ENCODE measurements at regions not wholly inside any gene's neighbourhood (a gene's known extent, or its start where the extent isn't known, plus 50 kb on each side); places are given as distances from the start of the nearest gene placed in this dataset.

DNA sequence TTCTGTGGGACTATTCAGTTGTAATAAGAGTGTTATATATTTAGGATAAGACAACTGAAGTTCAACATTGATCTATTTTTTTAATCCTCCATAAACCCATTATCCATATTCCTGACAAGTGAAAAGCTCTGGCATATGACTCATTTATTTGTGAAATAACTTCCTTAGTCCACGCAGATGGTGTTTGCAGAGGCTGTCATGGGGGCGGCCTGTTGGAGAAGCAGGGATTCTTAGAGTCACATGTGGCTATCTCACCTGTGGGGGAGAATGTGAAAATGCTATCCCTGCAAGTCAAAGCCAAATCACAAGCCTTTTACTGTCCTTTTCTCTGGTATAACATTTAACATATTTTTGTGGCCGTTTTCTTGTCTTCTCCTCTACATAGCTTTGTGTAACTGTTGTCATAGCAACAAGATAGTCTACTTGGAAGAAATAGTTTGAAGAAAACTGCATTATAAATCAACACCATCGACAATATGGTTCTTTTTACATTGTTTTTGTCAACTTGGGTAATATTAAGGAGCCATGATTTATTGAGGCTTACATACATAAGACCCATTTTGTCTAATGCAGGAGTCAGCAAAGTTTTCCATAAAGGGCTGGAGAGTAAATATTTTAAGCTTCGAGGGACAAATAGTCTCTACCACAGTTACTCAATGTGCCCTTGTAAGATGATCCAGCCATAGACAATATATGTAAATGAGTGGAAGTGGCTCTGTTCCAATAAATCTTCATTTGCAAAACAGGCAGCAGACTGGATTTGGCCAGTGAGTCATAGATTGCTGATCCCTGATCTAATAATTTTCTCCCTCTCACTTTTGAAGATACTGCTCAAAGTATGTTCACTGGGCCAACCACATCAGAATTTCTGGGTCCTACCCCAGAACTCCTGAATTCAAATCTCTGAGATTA is 395.0 kb downstream of the DTHD1 start:
- TF ChIP-seq EZH2 (IDR thresholded peaks at IDR 0.05; ENCODE audit: insufficient read depth, low read length) = no peak
- TF ChIP-seq CTCF (IDR thresholded peaks at IDR 0.05; ENCODE audit: insufficient read depth, low read depth, low read length) = no peak
- Histone ChIP-seq H3K4me3 (ENCODE audit: insufficient read depth, low read depth, low read length) (no peak overlapping the region), H3K27me3 (ENCODE audit: insufficient read depth, low read length) (no peaks in the 10 kb centered on the region), H2AFZ (ENCODE audit: low read depth, low read length) (no peak overlapping the region), H3K9ac (ENCODE audit: low read length) (no peak overlapping the region), H4K20me1 (ENCODE audit: insufficient read depth, low read length) (no peaks in the 10 kb centered on the region), H3K27ac (ENCODE audit: low read depth, low read length) (no peak overlapping the region), H3K36me3 (ENCODE audit: insufficient read depth, low read length) (no peaks in the 10 kb centered on the region), H3K9me3 (ENCODE audit: insufficient read depth, low read depth, low read length) (no peaks in the 10 kb centered on the region), H3K79me2 (ENCODE audit: insufficient read depth, low read length) (no peaks in the 10 kb centered on the region), H3K4me1 (ENCODE audit: insufficient read depth, low read length) (no peaks in the 10 kb centered on the region), H3K4me2 (ENCODE audit: low read length) (no peak overlapping the region)
- no peak overlapping the region for H3K4me3 Mint-ChIP-seq (ENCODE audit: unreplicated experiment)
- H3K27me3 Mint-ChIP-seq (ENCODE audit: low read depth, unreplicated experiment) = no peaks in the 10 kb centered on the region
- peak overlapping the region; percentile 41 for H3K27ac Mint-ChIP-seq (ENCODE audit: unreplicated experiment)
- no peaks in the 10 kb centered on the region for H3K9me3 Mint-ChIP-seq (ENCODE audit: unreplicated experiment)
- no peak for FAIRE-seq
- H3K36me3 Mint-ChIP-seq (ENCODE audit: low read depth, unreplicated experiment) = no peaks in the 10 kb centered on the region
- no peak for DNase-seq (ENCODE audit: low read depth)
- peaks cover 11% of the 10 kb centered on the region for H3K4me1 Mint-ChIP-seq (ENCODE audit: low read depth, unreplicated experiment)

- FAIRE-seq (no peak), DNase-seq (ENCODE audit: low read depth) (no peak)
- Mint-ChIP-seq H3K4me1 (ENCODE audit: low read depth, unreplicated experiment) (peaks cover 11% of the 10 kb centered on the region), H3K4me3 (ENCODE audit: unreplicated experiment) (no peak overlapping the region), H3K9me3 (ENCODE audit: unreplicated experiment) (no peaks in the 10 kb centered on the region), H3K27ac (ENCODE audit: unreplicated experiment) (peak overlapping the region; percentile 41), H3K27me3 (ENCODE audit: low read depth, unreplicated experiment) (no peaks in the 10 kb centered on the region), H3K36me3 (ENCODE audit: low read depth, unreplicated experiment) (no peaks in the 10 kb centered on the region)
- H3K9me3 ChIP-seq (ENCODE audit: insufficient read depth, low read depth, low read length) = no peaks in the 10 kb centered on the region
- no peaks in the 10 kb centered on the region for H4K20me1 ChIP-seq (ENCODE audit: insufficient read depth, low read length)
- no peak overlapping the region for H3K4me3 ChIP-seq (ENCODE audit: insufficient read depth, low read depth, low read length)
- no peak overlapping the region for H3K4me2 ChIP-seq (ENCODE audit: low read length)
- H3K4me1 ChIP-seq (ENCODE audit: insufficient read depth, low read length) = no peaks in the 10 kb centered on the region
- H3K79me2 ChIP-seq (ENCODE audit: insufficient read depth, low read length) = no peaks in the 10 kb centered on the region
- TF ChIP-seq CTCF (IDR thresholded peaks at IDR 0.05; ENCODE audit: insufficient read depth, low read depth, low read length) = no peak
- no peak for TF ChIP-seq EZH2 (IDR thresholded peaks at IDR 0.05; ENCODE audit: insufficient read depth, low read length)
- no peak overlapping the region for H3K27ac ChIP-seq (ENCODE audit: low read depth, low read length)
- H3K36me3 ChIP-seq (ENCODE audit: insufficient read depth, low read length) = no peaks in the 10 kb centered on the region
- no peak overlapping the region for H2AFZ ChIP-seq (ENCODE audit: low read depth, low read length)
- no peak overlapping the region for H3K9ac ChIP-seq (ENCODE audit: low read length)
- no peaks in the 10 kb centered on the region for H3K27me3 ChIP-seq (ENCODE audit: insufficient read depth, low read length)
These were observed 395.7 kb downstream of the DTHD1 start for GRCh38 chr4:36677112-36677511.

DNA sequence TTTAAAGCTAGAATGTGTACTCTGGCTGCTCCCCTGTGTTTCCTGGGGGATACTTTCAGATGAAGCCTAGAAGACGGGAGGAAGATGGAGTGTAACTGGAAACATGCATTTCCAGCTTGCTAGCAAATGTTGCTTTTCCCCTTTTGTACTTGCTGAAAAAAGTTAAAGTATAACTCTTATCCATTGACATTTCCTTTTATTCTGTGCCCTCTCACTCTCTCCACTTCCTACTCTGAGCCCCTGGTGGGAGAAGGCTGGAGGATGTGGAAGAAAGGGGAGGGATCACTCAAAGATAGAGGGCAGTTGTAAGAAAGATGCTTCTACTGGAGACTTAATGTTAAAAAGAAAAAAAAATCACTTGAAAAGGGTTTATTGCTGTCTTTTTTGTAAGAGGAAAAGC is 396.5 kb downstream of the DTHD1 start:
- no peak overlapping the region for H3K9ac ChIP-seq (ENCODE audit: low read length)
- H3K9me3 Mint-ChIP-seq (ENCODE audit: unreplicated experiment) = no peaks in the 10 kb centered on the region
- H3K79me2 ChIP-seq (ENCODE audit: insufficient read depth, low read length) = no peaks in the 10 kb centered on the region
- no peak for FAIRE-seq
- no peaks in the 10 kb centered on the region for H3K27me3 Mint-ChIP-seq (ENCODE audit: low read depth, unreplicated experiment)
- DNase-seq (ENCODE audit: low read depth) = no peak
- TF ChIP-seq EZH2 (IDR thresholded peaks at IDR 0.05; ENCODE audit: insufficient read depth, low read length) (no peak), CTCF (IDR thresholded peaks at IDR 0.05; ENCODE audit: insufficient read depth, low read depth, low read length) (no peak)
- H3K4me1 Mint-ChIP-seq (ENCODE audit: low read depth, unreplicated experiment) = peaks cover 11% of the 10 kb centered on the region
- no peaks in the 10 kb centered on the region for H3K9me3 ChIP-seq (ENCODE audit: insufficient read depth, low read depth, low read length)
- no peak overlapping the region for H3K4me3 ChIP-seq (ENCODE audit: insufficient read depth, low read depth, low read length)
- no peak overlapping the region for H3K4me2 ChIP-seq (ENCODE audit: low read length)
- H4K20me1 ChIP-seq (ENCODE audit: insufficient read depth, low read length) = no peaks in the 10 kb centered on the region
- H3K36me3 Mint-ChIP-seq (ENCODE audit: low read depth, unreplicated experiment) = no peaks in the 10 kb centered on the region
- no peaks in the 10 kb centered on the region for H3K36me3 ChIP-seq (ENCODE audit: insufficient read depth, low read length)
- no peak overlapping the region for H3K27ac ChIP-seq (ENCODE audit: low read depth, low read length)
- no peaks in the 10 kb centered on the region for H3K27me3 ChIP-seq (ENCODE audit: insufficient read depth, low read length)
- H2AFZ ChIP-seq (ENCODE audit: low read depth, low read length) = no peak overlapping the region
- H3K4me3 Mint-ChIP-seq (ENCODE audit: unreplicated experiment) = no peak overlapping the region
- no peak overlapping the region for H3K27ac Mint-ChIP-seq (ENCODE audit: unreplicated experiment)
- no peaks in the 10 kb centered on the region for H3K4me1 ChIP-seq (ENCODE audit: insufficient read depth, low read length)
